Activated CD8-positive, alpha-beta T cell treated with anti-CD3 and anti-CD28 coated beads for 36 hours (primary cell): ENCODE measurements at regions not wholly inside any gene's neighbourhood (a gene's known extent, or its start where the extent isn't known, plus 50 kb on each side); places are given as distances from the start of the nearest gene placed in this dataset.
"Not testable (repeated sequence)": the region's sequence is repeated elsewhere in the genome, so short reads cannot be mapped to it uniquely, and the experiment has no call there.

Source experiments
- ATAC-seq: fragments of 200-7000 bp; cut with Tn5 transposase; one replicate; pipeline ENCODE4 v1.10.0; 2021; ENCODE audit warnings: mild to moderate bottlenecking, moderate library complexity
- CTCF ChIA-PET: fragments of 350-600 bp; sonication (Branson Sonifier 250); formaldehyde crosslinking; loops from one replicate; lab custom pipeline; 2021; ENCODE audit warnings: antibody characterized with exemption; lab: Charles Lee
- POLR2A ChIA-PET: fragments of 350-600 bp; sonication (Branson Sonifier 250); formaldehyde crosslinking; loops from one replicate; lab custom pipeline; 2021; ENCODE audit warnings: antibody characterized with exemption; lab: Charles Lee
- DNase-seq: peaks from one replicate; pipeline ENCODE4 v3.0.0-alpha.2; 2020
- H3K27ac Mint-ChIP-seq: one replicate; pipeline ENCODE4 v1.8.0; 2021; ENCODE audit warnings: mild to moderate bottlenecking, mixed read lengths
- H3K27me3 Mint-ChIP-seq: one replicate; pipeline ENCODE4 v1.8.0; 2021; ENCODE audit warnings: mixed read lengths
- H3K36me3 Mint-ChIP-seq: one replicate; pipeline ENCODE4 v1.8.0; 2021; ENCODE audit warnings: low read depth, mixed read lengths
- H3K4me1 Mint-ChIP-seq: one replicate; pipeline ENCODE4 v1.8.0; 2021; ENCODE audit warnings: low read depth, mixed read lengths
- H3K4me3 Mint-ChIP-seq: one replicate; pipeline ENCODE4 v1.8.0; 2021; ENCODE audit warnings: mild to moderate bottlenecking, moderate library complexity, mixed read lengths
- H3K9me3 Mint-ChIP-seq: one replicate; pipeline ENCODE4 v1.8.0; 2021; ENCODE audit warnings: mixed read lengths
- intact Hi-C: fragments of 100-400 bp; cut with micrococcal nuclease; formaldehyde crosslinking; loops from one replicate; pipeline ENCODE4 v1.10.0; 2022
- TF ChIP-seq, protein P1 (sequence below): fragments of 200-600 bp; IDR thresholded peaks from one replicate; pipeline ENCODE4 v1.8.0; 2022; ENCODE audit warnings: antibody characterized with exemption, mild to moderate bottlenecking

DNA sequence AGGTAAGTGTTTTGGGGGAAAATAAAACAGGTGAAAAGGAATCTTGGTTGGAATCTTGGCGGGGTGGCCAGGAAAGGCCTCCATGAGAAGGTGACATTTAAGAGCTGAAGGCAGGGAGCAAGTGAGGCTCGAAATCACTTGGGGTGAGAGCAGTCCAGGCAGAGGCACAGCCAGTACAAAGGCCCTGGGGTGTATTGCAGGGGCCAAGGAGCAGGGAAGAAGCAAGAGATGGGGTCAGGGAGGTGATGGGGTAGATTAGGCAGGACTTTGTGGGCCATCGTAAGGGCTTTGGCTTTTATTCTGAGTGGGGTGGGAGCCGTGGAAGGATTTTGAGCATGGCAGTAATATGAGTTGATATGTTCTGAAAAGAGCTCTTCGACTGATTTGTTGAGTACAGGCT lies 551.1 kb downstream of the MN1 start:
- ATAC-seq (no peak), DNase-seq (no peak)
- no peak overlapping the region for H3K4me3 Mint-ChIP-seq
- intact Hi-C loops = no loop called here
- H3K27me3 Mint-ChIP-seq = no peaks in the 10 kb centered on the region
- H3K4me1 Mint-ChIP-seq = peaks cover 14% of the 10 kb centered on the region
- ChIA-PET CTCF (no interaction called here), POLR2A (no interaction called here)
- TF ChIP-seq, protein P1, sequence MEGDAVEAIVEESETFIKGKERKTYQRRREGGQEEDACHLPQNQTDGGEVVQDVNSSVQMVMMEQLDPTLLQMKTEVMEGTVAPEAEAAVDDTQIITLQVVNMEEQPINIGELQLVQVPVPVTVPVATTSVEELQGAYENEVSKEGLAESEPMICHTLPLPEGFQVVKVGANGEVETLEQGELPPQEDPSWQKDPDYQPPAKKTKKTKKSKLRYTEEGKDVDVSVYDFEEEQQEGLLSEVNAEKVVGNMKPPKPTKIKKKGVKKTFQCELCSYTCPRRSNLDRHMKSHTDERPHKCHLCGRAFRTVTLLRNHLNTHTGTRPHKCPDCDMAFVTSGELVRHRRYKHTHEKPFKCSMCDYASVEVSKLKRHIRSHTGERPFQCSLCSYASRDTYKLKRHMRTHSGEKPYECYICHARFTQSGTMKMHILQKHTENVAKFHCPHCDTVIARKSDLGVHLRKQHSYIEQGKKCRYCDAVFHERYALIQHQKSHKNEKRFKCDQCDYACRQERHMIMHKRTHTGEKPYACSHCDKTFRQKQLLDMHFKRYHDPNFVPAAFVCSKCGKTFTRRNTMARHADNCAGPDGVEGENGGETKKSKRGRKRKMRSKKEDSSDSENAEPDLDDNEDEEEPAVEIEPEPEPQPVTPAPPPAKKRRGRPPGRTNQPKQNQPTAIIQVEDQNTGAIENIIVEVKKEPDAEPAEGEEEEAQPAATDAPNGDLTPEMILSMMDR = no peak
- no peak overlapping the region for H3K27ac Mint-ChIP-seq
- peaks cover 11% of the 10 kb centered on the region for H3K9me3 Mint-ChIP-seq
- peaks cover 2% of the 10 kb centered on the region for H3K36me3 Mint-ChIP-seq

DNA sequence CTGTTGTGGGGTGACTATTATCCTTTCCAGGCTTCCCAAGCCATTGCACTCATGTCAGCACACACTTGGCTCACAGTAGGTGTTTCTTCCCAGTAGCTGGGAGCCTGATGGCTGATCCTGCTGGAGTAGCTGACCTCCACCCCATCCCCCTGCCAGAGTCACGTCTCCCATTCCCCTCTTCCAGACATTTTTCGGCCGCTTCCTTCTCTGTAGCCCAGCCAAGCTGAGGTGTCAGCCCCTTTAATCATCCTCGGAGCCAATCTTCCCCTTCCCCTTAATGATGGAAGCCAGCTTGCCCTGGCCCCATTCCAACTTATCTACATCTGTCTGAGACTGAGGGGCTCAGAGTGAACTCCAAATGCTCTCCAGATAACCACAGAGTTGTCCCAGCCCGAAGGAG lies 550.7 kb downstream of the MN1 start:
- H3K27me3 Mint-ChIP-seq = no peaks in the 10 kb centered on the region
- ChIA-PET CTCF (no interaction called here), POLR2A (no interaction called here)
- no peak overlapping the region for H3K27ac Mint-ChIP-seq
- TF ChIP-seq, protein P1 = no peak
- peaks cover 14% of the 10 kb centered on the region for H3K4me1 Mint-ChIP-seq
- peaks cover 15% of the 10 kb centered on the region for H3K9me3 Mint-ChIP-seq
- no peak overlapping the region for H3K4me3 Mint-ChIP-seq
- peaks cover 2% of the 10 kb centered on the region for H3K36me3 Mint-ChIP-seq
- ATAC-seq (no peak), DNase-seq (no peak)
- intact Hi-C loops = no loop called here

DNA sequence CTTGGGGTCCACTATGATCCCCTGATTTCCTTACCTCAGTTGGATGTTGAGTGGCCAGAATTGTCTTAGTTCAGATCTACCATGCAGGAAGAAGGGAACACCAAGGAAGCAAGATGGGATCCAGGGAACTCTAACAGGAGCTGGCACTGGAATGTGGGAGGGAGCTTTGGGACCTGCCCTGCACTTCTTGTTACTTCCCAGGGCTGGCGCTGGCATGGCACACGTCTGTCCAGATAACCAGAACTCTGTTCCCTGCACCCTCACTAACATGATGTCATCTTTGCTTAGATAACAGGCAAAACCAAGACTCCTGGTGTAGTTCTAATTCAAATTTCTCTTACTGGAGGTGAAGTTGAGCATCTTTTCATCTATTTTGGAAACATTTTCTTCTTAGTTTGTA lies 550.0 kb downstream of the MN1 start:
- Mint-ChIP-seq H3K4me3 (no peak overlapping the region), H3K27me3 (no peaks in the 10 kb centered on the region), H3K4me1 (peaks cover 11% of the 10 kb centered on the region), H3K36me3 (peaks cover 2% of the 10 kb centered on the region), H3K27ac (no peak overlapping the region), H3K9me3 (peaks cover 16% of the 10 kb centered on the region)
- intact Hi-C loops = no loop called here
- ATAC-seq (no peak), DNase-seq (no peak)
- TF ChIP-seq, protein P1 = no peak
- ChIA-PET CTCF (no interaction called here), POLR2A (interaction anchor here (0.7 kb wide), 1 partner anchor 235 kb away, joined by 3 read pairs; no protein-coding TSS in a partner anchor)

DNA sequence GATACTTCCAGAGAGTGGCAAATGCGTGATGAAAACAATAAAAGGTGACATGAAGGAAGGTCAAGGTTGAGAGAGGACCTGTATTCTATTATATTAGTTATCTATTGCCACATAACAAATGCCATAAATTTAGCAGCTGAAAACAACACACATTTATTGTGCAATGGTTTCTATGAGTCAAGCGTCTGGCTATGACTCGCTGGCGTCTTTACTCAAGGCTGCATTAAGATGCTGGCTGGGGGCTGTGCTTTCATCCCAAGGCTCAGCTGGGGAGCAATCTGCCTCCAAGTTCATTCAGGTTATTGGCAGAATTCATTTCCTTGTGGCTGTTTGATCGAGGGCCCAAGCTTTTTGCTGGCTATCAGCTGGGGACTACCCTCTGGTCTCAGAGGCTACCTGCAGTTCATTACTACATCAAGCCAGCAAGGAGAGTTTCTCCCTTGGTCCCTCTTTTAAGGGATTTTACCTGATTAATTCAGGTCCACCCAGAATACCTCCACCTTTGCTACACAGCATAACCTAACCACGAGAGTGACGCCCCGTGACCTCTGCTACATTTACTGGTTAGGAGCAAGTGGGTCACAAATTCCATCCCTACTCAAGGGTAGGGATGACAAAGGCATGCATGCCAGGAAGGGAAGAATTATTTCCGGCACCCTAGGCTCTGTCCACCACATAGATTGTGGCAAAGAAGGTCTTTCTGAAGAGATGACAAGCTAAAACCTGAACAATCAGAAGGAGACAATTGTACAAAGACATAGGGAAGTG lies 549.1 kb downstream of the MN1 start:
- POLR2A ChIA-PET = interaction anchor here (0.7 kb wide), 1 partner anchor 236 kb away, joined by 3 read pairs; no protein-coding TSS in a partner anchor
- intact Hi-C loops = no loop called here
- Mint-ChIP-seq H3K36me3 (peaks cover 2% of the 10 kb centered on the region), H3K4me3 (no peak overlapping the region), H3K4me1 (peaks cover 3% of the 10 kb centered on the region), H3K27ac (no peak overlapping the region), H3K9me3 (peaks cover 16% of the 10 kb centered on the region), H3K27me3 (no peaks in the 10 kb centered on the region)
- ATAC-seq (no peak), DNase-seq (no peak)
- CTCF ChIA-PET = no interaction called here
- TF ChIP-seq, protein P1 = no peak

DNA sequence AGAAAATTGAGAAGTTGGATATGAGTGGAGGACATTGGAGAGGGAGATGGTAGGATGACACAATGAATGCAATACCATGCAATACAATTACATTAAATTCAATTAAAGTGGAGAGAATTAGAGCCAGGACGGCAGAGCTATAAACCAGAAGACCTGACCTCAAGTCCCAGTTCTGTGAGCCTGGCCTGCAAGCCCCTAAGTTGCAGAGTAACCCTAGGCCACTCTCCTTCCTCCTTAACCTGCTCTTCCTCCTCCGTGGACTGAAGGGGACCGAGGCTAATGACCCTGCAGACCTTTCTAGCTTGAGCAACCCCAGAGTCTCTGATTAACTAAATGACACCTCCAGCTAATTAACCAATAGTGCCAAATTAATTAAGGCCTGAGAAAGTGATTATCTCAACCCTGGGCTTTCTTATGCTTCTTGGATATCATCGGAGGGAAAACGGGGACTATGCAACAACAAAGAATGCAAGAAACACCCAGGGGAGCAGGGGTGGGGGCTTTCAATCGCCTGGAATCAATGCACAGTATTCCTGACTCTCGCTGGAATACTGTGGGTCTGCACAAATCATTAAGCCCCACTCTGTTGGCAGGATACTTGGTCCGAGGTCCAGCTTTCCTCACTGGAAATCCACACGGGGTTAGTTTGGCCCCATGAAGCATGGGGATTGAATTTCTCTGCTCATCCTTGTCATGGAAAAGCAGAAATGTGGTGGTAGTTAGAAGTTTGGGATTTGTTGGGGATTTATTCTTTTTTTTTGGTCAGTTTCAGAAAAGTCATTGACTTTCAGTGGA lies 548.3 kb downstream of the MN1 start:
- Mint-ChIP-seq H3K4me1 (no peaks in the 10 kb centered on the region), H3K27ac (no peak overlapping the region), H3K9me3 (peaks cover 16% of the 10 kb centered on the region), H3K27me3 (no peaks in the 10 kb centered on the region), H3K36me3 (peaks cover 2% of the 10 kb centered on the region), H3K4me3 (no peak overlapping the region)
- intact Hi-C loops = no loop called here
- CTCF ChIA-PET = no interaction called here
- POLR2A ChIA-PET = no interaction called here
- TF ChIP-seq, protein P1 = no peak
- ATAC-seq = no peak
- no peak for DNase-seq

DNA sequence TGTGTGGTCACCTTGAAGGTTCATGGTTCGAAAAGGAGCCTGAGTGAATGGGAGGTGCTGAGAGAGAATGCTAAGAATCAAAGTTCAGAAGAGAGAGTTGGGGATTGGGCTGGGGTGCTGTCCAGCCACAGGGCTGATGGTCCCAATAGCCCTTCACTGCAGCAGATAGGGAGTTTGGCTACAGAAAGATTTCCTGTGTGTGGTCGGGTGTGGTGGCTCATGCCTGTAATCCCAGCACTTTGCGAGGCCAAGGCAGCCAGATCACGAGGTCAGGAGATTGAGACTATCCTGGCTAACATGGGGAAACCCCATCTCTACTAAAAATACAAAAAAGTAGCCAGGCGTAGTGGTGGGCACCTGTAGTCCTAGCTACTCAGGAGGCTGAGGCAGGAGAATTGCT lies 547.5 kb downstream of the MN1 start:
- H3K4me1 Mint-ChIP-seq, ATAC-seq, H3K4me3 Mint-ChIP-seq, CTCF ChIA-PET, POLR2A ChIA-PET, H3K27ac Mint-ChIP-seq, H3K27me3 Mint-ChIP-seq, DNase-seq, intact Hi-C loops, H3K36me3 Mint-ChIP-seq: not testable (repeated sequence)
- peaks cover 16% of the 10 kb centered on the region for H3K9me3 Mint-ChIP-seq
